Panc1 (cell line): ENCODE measurements at regions not wholly inside any gene's neighbourhood (a gene's known extent, or its start where the extent isn't known, plus 50 kb on each side); places are given as distances from the start of the nearest gene placed in this dataset.

Source experiments
- ATAC-seq: fragments of 200-7000 bp; cut with Tn5 transposase; 2 replicates; pipeline ENCODE4 v1.9.1; 2020; ENCODE audit warnings: mild to moderate bottlenecking, moderate library complexity
- BruUV-seq: library from RNA; stranded (reverse); fragments of 400-500 nt; replicated peaks from 2 replicates; lab custom pipeline; 2021; lab: Mats Ljungman, UMichigan
- CTCF ChIA-PET: fragments of 300-600 bp; sonication (Branson Sonifier 250); formaldehyde crosslinking; loops from one replicate; lab custom pipeline; 2022; ENCODE audit warnings: antibody characterized with exemption; lab: Charles Lee
- POLR2A ChIA-PET: fragments of 300-600 bp; sonication (Branson Sonifier 250); formaldehyde crosslinking; loops from one replicate; lab custom pipeline; 2022; ENCODE audit warnings: antibody characterized with exemption; lab: Charles Lee
- DNase-seq: peaks from one replicate; pipeline ENCODE4 v3.0.0-alpha.2; 2010; ENCODE audit warnings: low read depth, low spot score
- H3K27ac ChIP-seq: 2 replicates; pipeline ENCODE4 v1.5.1; 2011; ENCODE audit warnings: mild to moderate bottlenecking, low read length, inconsistent platforms
- H3K27me3 ChIP-seq: fragments of 200-500 bp; sonication (Bioruptor generic); 2 replicates; pipeline ENCODE4 v1.6.0; 2014; ENCODE audit warnings: low read length, inconsistent platforms; ENCODE audit not compliant: control insufficient read depth, insufficient read depth
- H3K36me3 ChIP-seq: fragments of 200-500 bp; sonication (Bioruptor generic); 2 replicates; pipeline ENCODE4 v1.5.1; 2014; ENCODE audit warnings: inconsistent platforms, mild to moderate bottlenecking, low read length, moderate library complexity; ENCODE audit not compliant: control insufficient read depth, insufficient read depth
- H3K4me1 ChIP-seq: 2 replicates; pipeline ENCODE4 v1.5.1; 2011; ENCODE audit warnings: inconsistent platforms, mild to moderate bottlenecking, low read length, moderate library complexity; ENCODE audit not compliant: control insufficient read depth, insufficient read depth
- H3K4me3 ChIP-seq, 2 experiments: 2 replicates each; pipeline ENCODE4 v1.5.1; 2011 to 2012; ENCODE audit warnings: low read depth in 2 of 2, low read length in 2 of 2, mild to moderate bottlenecking in 2 of 2, inconsistent platforms in 1 of 2, moderate library complexity in 1 of 2
- H3K9me3 ChIP-seq: fragments of 200-500 bp; sonication (Bioruptor generic); 2 replicates; pipeline ENCODE4 v1.5.1; 2014; ENCODE audit warnings: low read depth, mild to moderate bottlenecking, inconsistent platforms, low read length, moderate library complexity; ENCODE audit not compliant: control insufficient read depth, insufficient read depth
- CTCF ChIP-seq: fragments of 450-650 bp; IDR thresholded peaks from 2 replicates; pipeline ENCODE4 v1.5.1; 2017; ENCODE audit warnings: mild to moderate bottlenecking
- POLR2AphosphoS5 ChIP-seq: IDR thresholded peaks from 2 replicates; pipeline ENCODE4 v1.6.1; 2012; ENCODE audit warnings: mild to moderate bottlenecking, low read depth, low read length, moderate library complexity
- REST ChIP-seq, 2 experiments: IDR thresholded peaks; 2 replicates each; pipeline ENCODE4 v1.6.1; 2011 to 2012; ENCODE audit warnings: low read depth in 2 of 2, control low read depth in 1 of 2, low read length in 1 of 2, mild to moderate bottlenecking in 1 of 2, moderate library complexity in 1 of 2; ENCODE audit not compliant: insufficient read depth in 1 of 2
- SIN3A ChIP-seq: IDR thresholded peaks from 2 replicates; pipeline ENCODE4 v1.6.1; 2012; ENCODE audit warnings: low read depth, mild to moderate bottlenecking, low read length, moderate library complexity, borderline replicate concordance; ENCODE audit not compliant: insufficient read depth
- TCF7L2 ChIP-seq: IDR thresholded peaks from 2 replicates; pipeline ENCODE4 v1.6.1; 2011; ENCODE audit warnings: mild to moderate bottlenecking, low read depth, low read length, inconsistent platforms
- in situ Hi-C: cut with HindIII; loops from 2 replicates; pipeline ENCODE4 v1.10.0; 2016; ENCODE audit warnings: low sequenced_read_pairs, low pct_unique_long_range_greater_than_20kb
- intact Hi-C: fragments of 100-400 bp; cut with micrococcal nuclease; formaldehyde crosslinking; loops from one replicate; pipeline ENCODE4 v1.10.0; 2022; ENCODE audit not compliant: unreplicated experiment

DNA sequence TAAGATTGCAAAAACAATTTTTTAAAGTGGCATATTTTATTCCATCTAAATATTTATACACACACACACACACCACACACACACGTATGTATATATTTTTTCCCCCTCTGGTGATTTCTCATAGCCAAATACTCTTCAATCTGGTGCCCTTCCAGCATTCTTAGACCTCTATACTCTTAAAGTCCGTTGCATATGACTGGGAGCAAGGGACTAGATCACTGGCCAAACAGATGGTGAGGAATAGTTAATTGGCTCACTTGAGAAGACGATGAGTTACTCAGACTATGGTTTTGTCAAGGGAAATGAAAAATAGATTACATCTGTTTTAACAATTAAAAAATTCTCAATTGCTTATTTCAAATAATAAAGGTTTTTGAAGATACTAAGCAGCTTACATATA is 512.5 kb upstream of the LRRTM4 start:
- H3K36me3 ChIP-seq, result no peaks in the 10 kb centered on the region
- peaks cover 10% of the 10 kb centered on the region; the same call in 1 of the 2 replicates for H3K9me3 ChIP-seq
- no peaks in the 10 kb centered on the region for H3K4me1 ChIP-seq
- CTCF ChIA-PET, result no interaction called here
- H3K27ac ChIP-seq, result no peak overlapping the region
- ATAC-seq, result no peak
- TF ChIP-seq SIN3A (no peak), REST (IDR thresholded peaks at IDR 0.05; ENCODE audit: insufficient read depth in 1 of 2, low read depth in 2 of 2, low read length in 1 of 2) (no peak)
- H3K4me3 ChIP-seq, result no peak overlapping the region
- intact Hi-C loops, result no loop called here
- BruUV-seq, result no TSS peak
- POLR2A ChIA-PET, result no interaction called here
- in situ Hi-C loops, result no loop called here
- no peak for DNase-seq
- H3K27me3 ChIP-seq, result no peaks in the 10 kb centered on the region

- in situ Hi-C loops, result no loop called here
- ATAC-seq, result no peak
Observed at GRCh38 chr2:78035804-78036203, 513.6 kb upstream of the LRRTM4 start.

GRCh38 chr2:78051480-78051879 is 529.3 kb upstream of the LRRTM4 start:
- TF ChIP-seq CTCF (no peak), TCF7L2 (no peak), SIN3A (no peak), POLR2AphosphoS5 (no peak), REST (IDR thresholded peaks at IDR 0.05; ENCODE audit: insufficient read depth in 1 of 2, low read depth in 2 of 2, low read length in 1 of 2) (no peak)
- ChIA-PET POLR2A (no interaction called here), CTCF (no interaction called here)
- no peaks in the 10 kb centered on the region for H3K4me1 ChIP-seq
- H3K9me3 ChIP-seq, result no peaks in the 10 kb centered on the region
- no peak overlapping the region for H3K4me3 ChIP-seq
- in situ Hi-C loops (no loop called here), intact Hi-C loops (no loop called here)
- BruUV-seq, result no TSS peak
- DNase-seq, result no peak
- no peak overlapping the region for H3K27ac ChIP-seq
- no peaks in the 10 kb centered on the region for H3K36me3 ChIP-seq
- no peaks in the 10 kb centered on the region for H3K27me3 ChIP-seq
- ATAC-seq, result no peak

More at GRCh38 chr2:78035804-78036203, 513.6 kb upstream of the LRRTM4 start:
- intact Hi-C loops, result no loop called here
- CTCF ChIA-PET, result no interaction called here
- H3K4me1 ChIP-seq, result no peaks in the 10 kb centered on the region
- H3K4me3 ChIP-seq, result no peak overlapping the region
- H3K27me3 ChIP-seq, result no peaks in the 10 kb centered on the region
- no peak for DNase-seq
- no peak overlapping the region for H3K27ac ChIP-seq
- H3K36me3 ChIP-seq, result no peaks in the 10 kb centered on the region
- H3K9me3 ChIP-seq, result no peaks in the 10 kb centered on the region; the same call in 1 of the 2 replicates
- POLR2A ChIA-PET, result no interaction called here
- TF ChIP-seq SIN3A (no peak), TCF7L2 (no peak), POLR2AphosphoS5 (no peak)
- BruUV-seq, result no TSS peak
